B cell (primary cell): ENCODE measurements at regions not wholly inside any gene's neighbourhood (a gene's known extent, or its start where the extent isn't known, plus 50 kb on each side); places are given as distances from the start of the nearest gene placed in this dataset.

Source experiments
- ATAC-seq: fragments of 200-7000 bp; cut with Tn5 transposase; one replicate; pipeline ENCODE4 v1.10.0; 2021; ENCODE audit warnings: low read depth, mild to moderate bottlenecking, moderate number of reproducible peaks, moderate library complexity
- CTCF ChIA-PET: fragments of 350-600 bp; sonication (Branson Sonifier 250); formaldehyde crosslinking; loops from one replicate; lab custom pipeline; 2021; ENCODE audit warnings: antibody characterized with exemption, inconsistent platforms; lab: Charles Lee
- POLR2A ChIA-PET: fragments of 350-600 bp; sonication (Branson Sonifier 250); formaldehyde crosslinking; loops from one replicate; lab custom pipeline; 2021; ENCODE audit warnings: antibody characterized with exemption; lab: Charles Lee
- DNase-seq: peaks from one replicate; pipeline ENCODE4 v3.0.0; 2013
- H2AFZ ChIP-seq: 2 replicates; pipeline ENCODE4 v1.6.1; 2012; ENCODE audit warnings: mild to moderate bottlenecking, low read depth, low read length; ENCODE audit not compliant: insufficient read depth, poor library complexity, severe bottlenecking
- H3K27ac ChIP-seq, 2 donors: 1 replicate in 1 of 2; 2 replicates in 1 of 2; pipeline ENCODE4 v1.5.1; 2012 to 2013; ENCODE audit warnings: low read length in 2 of 2, mild to moderate bottlenecking in 2 of 2, moderate library complexity in 1 of 2
- H3K27me3 ChIP-seq, 4 experiments: fragments of 200-600 bp in 1 of 4; sonication (generic) in 1 of 4; replicated peaks in 1 of 4; 1 replicate in 2 of 4; 2 replicates in 2 of 4; pipeline versions ENCODE4 v1.6.1 to v1.7.0; 2013 to 2016; ENCODE audit warnings: low read length in 3 of 4, mild to moderate bottlenecking in 2 of 4, mixed read lengths in 1 of 4, moderate library complexity in 1 of 4; ENCODE audit not compliant: insufficient read depth in 4 of 4, control insufficient read depth in 3 of 4; ENCODE audit errors: control extremely low read depth in 1 of 4
- H3K36me3 ChIP-seq, 2 experiments: replicated peaks in 1 of 2; 1 replicate in 1 of 2; 2 replicates in 1 of 2; pipeline versions ENCODE4 v1.6.1 to v1.7.1; 2013; ENCODE audit warnings: low read length in 1 of 2; ENCODE audit not compliant: insufficient read depth in 2 of 2, control insufficient read depth in 1 of 2; ENCODE audit errors: control extremely low read depth in 1 of 2, extremely low read depth in 1 of 2
- H3K4me1 ChIP-seq, 2 donors: fragments of 200-600 bp in 1 of 2; sonication (generic) in 1 of 2; 1 replicate in 1 of 2; 2 replicates in 1 of 2; pipeline versions ENCODE4 v1.5.1 to v1.6.1; 2013 to 2017; ENCODE audit warnings: low read length in 2 of 2; ENCODE audit not compliant: control insufficient read depth in 2 of 2, insufficient read depth in 2 of 2
- H3K4me2 ChIP-seq: replicated peaks from 2 replicates; pipeline ENCODE3; 2012; ENCODE audit warnings: mild to moderate bottlenecking, low read depth, low read length; ENCODE audit not compliant: poor library complexity, severe bottlenecking
- H3K4me3 ChIP-seq, 5 experiments: fragments of 200-600 bp in 1 of 5; sonication (generic) in 1 of 5; 1 replicate in 3 of 5; 2 replicates in 2 of 5; pipeline versions ENCODE4 v1.5.1 to v1.7.0; 2011 to 2016; ENCODE audit warnings: low read length in 4 of 5, mild to moderate bottlenecking in 4 of 5, low read depth in 2 of 5, control low read depth in 1 of 5, moderate library complexity in 1 of 5; ENCODE audit not compliant: insufficient read depth in 1 of 5; ENCODE audit errors: control extremely low read depth in 1 of 5, extremely low read depth in 1 of 5
- H3K79me2 ChIP-seq: fragments of 200-600 bp; sonication (generic); one replicate; pipeline ENCODE4 v1.6.0; 2016; ENCODE audit warnings: low read length; ENCODE audit not compliant: control insufficient read depth, insufficient read depth
- H3K9ac ChIP-seq: fragments of 200-600 bp; sonication (generic); 2 replicates; pipeline ENCODE4 v1.6.1; 2017; ENCODE audit warnings: mild to moderate bottlenecking, low read length, moderate library complexity
- H3K9me3 ChIP-seq, 3 donors: one replicate each; pipeline versions ENCODE4 v1.6.1 to v1.7.1; 2013; ENCODE audit warnings: low read length in 2 of 3; ENCODE audit not compliant: control insufficient read depth in 2 of 3, insufficient read depth in 1 of 3; ENCODE audit errors: control extremely low read depth in 1 of 3
- H4K20me1 ChIP-seq: 2 replicates; pipeline ENCODE4 v1.6.0; 2012; ENCODE audit warnings: mild to moderate bottlenecking, low read length; ENCODE audit not compliant: insufficient read depth, control insufficient read depth, poor library complexity, severe bottlenecking
- H3K27ac Mint-ChIP-seq: one replicate; pipeline ENCODE4 v1.8.0; 2021; ENCODE audit warnings: mixed read lengths
- H3K27me3 Mint-ChIP-seq: one replicate; pipeline ENCODE4 v1.8.0; 2021; ENCODE audit warnings: mixed read lengths
- H3K4me1 Mint-ChIP-seq: one replicate; pipeline ENCODE4 v1.8.0; 2021; ENCODE audit warnings: mixed read lengths
- H3K4me3 Mint-ChIP-seq: one replicate; pipeline ENCODE4 v1.8.0; 2021; ENCODE audit warnings: mixed read lengths
- H3K9me3 Mint-ChIP-seq: one replicate; pipeline ENCODE4 v1.8.0; 2022; ENCODE audit warnings: mixed read lengths; ENCODE audit not compliant: insufficient read depth
- CTCF ChIP-seq: fragments of 200-600 bp; IDR thresholded peaks from one replicate; pipeline ENCODE4 v1.8.0; 2022; ENCODE audit warnings: antibody characterized with exemption, mild to moderate bottlenecking
- EZH2 ChIP-seq: IDR thresholded peaks from 2 replicates; pipeline ENCODE4 v1.6.1; 2012; ENCODE audit warnings: borderline replicate concordance, low read depth, mild to moderate bottlenecking, moderate library complexity, low read length; ENCODE audit not compliant: insufficient read depth, poor library complexity, severe bottlenecking
- WGBS: methylation state at CpG from one replicate; pipeline ENCODE4 v1.1.5; 2013; ENCODE audit warnings: missing lambda C conversion rate; ENCODE audit not compliant: insufficient coverage; 5-methylcytosine and 5-hydroxymethylcytosine counted together
- intact Hi-C: fragments of 100-400 bp; cut with micrococcal nuclease; formaldehyde crosslinking; loops from one replicate; pipeline ENCODE4 v1.10.0; 2022

DNA sequence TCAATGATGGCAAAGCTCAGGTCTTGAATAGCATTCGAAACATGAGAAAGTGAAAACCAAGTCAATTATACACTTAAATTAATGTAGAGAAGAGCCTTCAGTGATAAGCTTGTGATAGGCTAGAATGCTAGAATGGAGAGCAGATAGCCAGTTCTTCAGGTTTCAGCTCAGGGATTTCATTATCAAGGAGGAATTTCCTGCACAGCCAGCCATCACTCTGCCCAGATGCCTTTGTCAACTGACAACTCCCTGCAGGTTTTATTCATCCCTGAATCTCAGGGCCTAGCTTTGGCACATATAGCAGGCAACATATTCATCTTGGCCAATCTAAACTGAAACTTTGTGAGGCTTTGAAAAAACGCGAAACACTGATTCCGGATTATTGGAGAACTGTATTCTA is 199.3 kb upstream of the CDH6 start:
- H3K4me3 Mint-ChIP-seq, result no peak overlapping the region
- H3K79me2 ChIP-seq, result no peaks in the 10 kb centered on the region
- ChIA-PET POLR2A (no interaction called here), CTCF (no interaction called here)
- H3K9me3 Mint-ChIP-seq, result peaks cover 3% of the 10 kb centered on the region
- no peak overlapping the region for H3K4me2 ChIP-seq
- no CpG with 5 or more reads among the region's 4 CpGs for WGBS
- intact Hi-C loops, result no loop called here
- no peak for TF ChIP-seq EZH2
- no peak for TF ChIP-seq CTCF
- H3K27me3 ChIP-seq, result no peaks in the 10 kb centered on the region
- H3K27ac ChIP-seq, result no peak overlapping the region
- H2AFZ ChIP-seq, result no peak overlapping the region
- no peaks in the 10 kb centered on the region for H3K36me3 ChIP-seq
- no peak for ATAC-seq
- no peaks in the 10 kb centered on the region for H4K20me1 ChIP-seq
- no peak overlapping the region for H3K4me3 ChIP-seq
- H3K9me3 ChIP-seq, result no peaks in the 10 kb centered on the region
- H3K27ac Mint-ChIP-seq, result no peak overlapping the region
- H3K27me3 Mint-ChIP-seq, result no peaks in the 10 kb centered on the region
- DNase-seq, result no peak
- no peaks in the 10 kb centered on the region for H3K4me1 Mint-ChIP-seq
- no peak overlapping the region for H3K9ac ChIP-seq
- H3K4me1 ChIP-seq, result no peaks in the 10 kb centered on the region

DNA sequence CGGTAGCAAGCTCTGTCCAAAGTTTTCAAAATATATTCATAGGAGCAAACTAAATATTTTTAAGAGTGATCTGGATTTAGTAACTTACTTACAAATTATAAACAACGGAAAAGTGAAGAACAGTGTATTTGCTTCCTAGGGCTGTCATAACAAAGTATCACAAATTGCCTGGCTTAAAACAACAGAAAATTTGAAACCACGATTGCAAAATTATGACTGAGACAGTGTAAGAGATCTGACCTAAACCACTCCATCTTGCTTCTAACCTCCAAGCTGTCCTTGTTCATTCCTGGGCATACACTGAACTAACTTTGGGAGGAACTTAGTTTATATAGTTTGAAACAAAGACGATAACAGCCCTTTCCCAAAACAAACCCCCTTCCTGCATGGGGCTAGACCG is 202.0 kb upstream of the CDH6 start:
- H3K27ac Mint-ChIP-seq, result no peak overlapping the region
- Histone ChIP-seq H3K4me3 (no peak overlapping the region), H3K27me3 (no peaks in the 10 kb centered on the region), H3K27ac (no peak overlapping the region), H3K9ac (no peak overlapping the region), H3K79me2 (no peaks in the 10 kb centered on the region), H4K20me1 (no peaks in the 10 kb centered on the region), H3K4me2 (no peak overlapping the region), H3K9me3 (peaks cover 0 to 9% (median 0%) of the 10 kb centered on the region in 3 donors), H3K4me1 (no peaks in the 10 kb centered on the region), H3K36me3 (no peaks in the 10 kb centered on the region), H2AFZ (no peak overlapping the region)
- H3K27me3 Mint-ChIP-seq, result no peaks in the 10 kb centered on the region
- no peak for TF ChIP-seq EZH2
- TF ChIP-seq CTCF, result no peak
- no peak for ATAC-seq
- ChIA-PET CTCF (no interaction called here), POLR2A (no interaction called here)
- WGBS, result no CpG with 5 or more reads among the region's 5 CpGs
- intact Hi-C loops, result no loop called here
- H3K9me3 Mint-ChIP-seq, result peaks cover 5% of the 10 kb centered on the region
- H3K4me3 Mint-ChIP-seq, result no peak overlapping the region
- no peak for DNase-seq
- no peaks in the 10 kb centered on the region for H3K4me1 Mint-ChIP-seq
